Suppressor macrophage treated with lipopolysaccharide for 1 hour (primary cell): ENCODE measurements at regions not wholly inside any gene's neighbourhood (a gene's known extent, or its start where the extent isn't known, plus 50 kb on each side); places are given as distances from the start of the nearest gene placed in this dataset.
"Not testable (repeated sequence)": the region's sequence is repeated elsewhere in the genome, so short reads cannot be mapped to it uniquely, and the experiment has no call there.

Experiments
- DNase-seq, 3 donors: peaks; one replicate each; pipeline ENCODE4 v3.0.0-alpha.2; 2020 to 2022

GRCh38 chr7:130789436-130789835, 55.4 kb upstream of the KLF14 start:
- peak; percentile 5 to 19 (median 14) for DNase-seq

- DNase-seq = no peak
Measured at GRCh38 chr7:130791746-130792145, 57.7 kb upstream of the KLF14 start.

- no peak for DNase-seq
Measured at GRCh38 chr7:130793855-130794618, 60.0 kb upstream of the KLF14 start.

- DNase-seq = no peak
Measured at GRCh38 chr7:130794619-130794922, 60.6 kb upstream of the KLF14 start.

- not testable (repeated sequence) for DNase-seq
Measured at GRCh38 chr7:130796425-130796824, 62.4 kb upstream of the KLF14 start.

GRCh38 chr7:130803127-130803526, 69.1 kb upstream of the KLF14 start:
- no peak for DNase-seq

GRCh38 chr7:130804220-130804619, 70.2 kb upstream of the KLF14 start:
- DNase-seq = no peak

- DNase-seq = not testable (repeated sequence)
Measured at GRCh38 chr7:130812819-130813218, 78.8 kb upstream of the KLF14 start.

- peak; percentile 47 to 63 (median 56) for DNase-seq
Measured at GRCh38 chr7:130814778-130815335, 80.8 kb upstream of the KLF14 start.

GRCh38 chr7:130818056-130818455, 84.0 kb upstream of the KLF14 start:
- DNase-seq = no peak

GRCh38 chr7:130821864-130822263, 87.9 kb upstream of the KLF14 start:
- DNase-seq = no peak

- peak in 2 of 3 donors; percentile 9 to 17 for DNase-seq
Measured at GRCh38 chr7:130822642-130823041, 88.6 kb upstream of the KLF14 start.

- no peak for DNase-seq
Measured at GRCh38 chr7:130823060-130823459, 89.1 kb upstream of the KLF14 start.

GRCh38 chr7:130825819-130826218, 91.8 kb upstream of the KLF14 start:
- no peak for DNase-seq

GRCh38 chr7:130829415-130829814, 95.4 kb upstream of the KLF14 start:
- peak in 1 of 3 donors; percentile 6 for DNase-seq

GRCh38 chr7:130831322-130831721, 97.3 kb upstream of the KLF14 start:
- DNase-seq = peak in 1 of 3 donors; percentile 9

GRCh38 chr7:130831817-130832481, 97.9 kb upstream of the KLF14 start:
- DNase-seq = peak; percentile 44 to 67 (median 60)

- DNase-seq = peak in 2 of 3 donors; percentile 30 to 71
Measured at GRCh38 chr7:130838738-130839137, 104.7 kb upstream of the KLF14 start.

- DNase-seq = no peak
Measured at GRCh38 chr7:130840599-130840998, 106.6 kb upstream of the KLF14 start.

GRCh38 chr7:130841416-130841815, 107.4 kb upstream of the KLF14 start:
- no peak for DNase-seq

GRCh38 chr7:130843703-130844102, 109.7 kb upstream of the KLF14 start:
- no peak for DNase-seq

GRCh38 chr7:130844811-130845580, 111.0 kb upstream of the KLF14 start:
- DNase-seq = no peak

GRCh38 chr7:130845581-130846085, 111.6 kb upstream of the KLF14 start:
- no peak for DNase-seq
